Transverse colon (tissue), 4 donors: ENCODE measurements at regions not wholly inside any gene's neighbourhood (a gene's known extent, or its start where the extent isn't known, plus 50 kb on each side); places are given as distances from the start of the nearest gene placed in this dataset.

Experiments used
- CTCF ChIP-seq, 5 experiments: fragments of 200-600 bp in 3 of 5; fragments of 450-650 bp in 2 of 5; sonication (generic) in 3 of 5; IDR thresholded peaks; 1 replicate in 2 of 5; 2 replicates in 3 of 5; pipeline ENCODE4 v1.5.1; 2016 to 2017; ENCODE audit warnings: antibody characterized with exemption in 5 of 5, inconsistent platforms in 3 of 5, mild to moderate bottlenecking in 2 of 5, moderate library complexity in 1 of 5
- EP300 ChIP-seq: sonication (generic); formaldehyde crosslinking; IDR thresholded peaks from one replicate; pipeline ENCODE4 v1.6.1; 2017; ENCODE audit warnings: antibody characterized with exemption, low read depth
- POLR2A ChIP-seq: fragments of 450-650 bp; IDR thresholded peaks from one replicate; pipeline ENCODE4 v1.6.1; 2016; ENCODE audit warnings: antibody characterized with exemption, mild to moderate bottlenecking, moderate library complexity
- POLR2AphosphoS5 ChIP-seq, 3 donors: sonication (generic); formaldehyde crosslinking; IDR thresholded peaks; one replicate each; pipeline ENCODE4 v1.6.1; 2016; ENCODE audit warnings: antibody characterized with exemption in 3 of 3

GRCh38 chr15:46174122-46174521 is 539.3 kb downstream of the SQOR start:
- no peak for TF ChIP-seq EP300
- TF ChIP-seq CTCF (IDR thresholded peaks at IDR 0.05): no peak
- TF ChIP-seq POLR2AphosphoS5 (IDR thresholded peaks at IDR 0.05): no peak
- TF ChIP-seq POLR2A: no peak
